Neural progenitor cell (in vitro differentiated cells): ENCODE measurements at regions not wholly inside any gene's neighbourhood (a gene's known extent, or its start where the extent isn't known, plus 50 kb on each side); places are given as distances from the start of the nearest gene placed in this dataset.
A peak's percentile ranks its signal among the peaks of the same experiment; 100 is the strongest.

Experiments
- DNase-seq: peaks from one replicate; pipeline ENCODE4 v3.0.0-alpha.2; 2016; ENCODE audit warnings: low spot score
- H2AFZ ChIP-seq: fragments of 200-600 bp; sonication (generic); replicated peaks from 2 replicates; pipeline ENCODE4 v1.6.1; 2016; ENCODE audit warnings: antibody characterized with exemption
- H3F3A ChIP-seq: fragments of 200-600 bp; sonication (generic); 2 replicates; pipeline ENCODE4 v1.6.1; 2016; ENCODE audit warnings: antibody characterized with exemption, low read depth
- H3K27ac ChIP-seq: fragments of 200-600 bp; sonication (generic); 2 replicates; pipeline ENCODE4 v1.5.1; 2016; ENCODE audit warnings: mild to moderate bottlenecking
- H3K27me3 ChIP-seq: fragments of 200-600 bp; sonication (generic); 2 replicates; pipeline ENCODE4 v1.6.1; 2016; ENCODE audit warnings: mild to moderate bottlenecking, moderate library complexity
- H3K36me3 ChIP-seq: fragments of 200-600 bp; sonication (generic); 2 replicates; pipeline ENCODE4 v1.5.1; 2016
- H3K4me1 ChIP-seq: fragments of 200-600 bp; sonication (generic); 2 replicates; pipeline ENCODE4 v1.6.1; 2016; ENCODE audit warnings: mixed run types
- H3K4me2 ChIP-seq: fragments of 200-600 bp; sonication (generic); 2 replicates; pipeline ENCODE4 v1.6.1; 2016
- H3K4me3 ChIP-seq: fragments of 200-600 bp; sonication (generic); 2 replicates; pipeline ENCODE4 v1.5.1; 2016
- H3K79me2 ChIP-seq: fragments of 200-600 bp; sonication (generic); 2 replicates; pipeline ENCODE4 v1.6.1; 2016; ENCODE audit warnings: low read depth
- H3K9ac ChIP-seq: fragments of 200-600 bp; sonication (generic); 2 replicates; pipeline ENCODE4 v1.6.1; 2016
- H3K9me3 ChIP-seq: fragments of 200-600 bp; sonication (generic); 2 replicates; pipeline ENCODE4 v1.5.1; 2016; ENCODE audit warnings: low read depth
- H4K20me1 ChIP-seq: fragments of 200-600 bp; sonication (generic); 2 replicates; pipeline ENCODE4 v1.6.1; 2016; ENCODE audit warnings: low read depth
- H3K27ac Mint-ChIP-seq: 3 replicates; pipeline ENCODE4 v1.8.0; 2021; ENCODE audit warnings: mixed read lengths
- H3K27me3 Mint-ChIP-seq: 2 replicates; pipeline ENCODE4 v1.8.0; 2022; ENCODE audit warnings: low read depth, mild to moderate bottlenecking, inconsistent platforms, moderate library complexity, mixed read lengths; ENCODE audit not compliant: insufficient read depth
- H3K36me3 Mint-ChIP-seq: 3 replicates; pipeline ENCODE4 v1.8.0; 2021; ENCODE audit warnings: mixed read lengths
- H3K4me1 Mint-ChIP-seq: 3 replicates; pipeline ENCODE4 v1.8.0; 2021; ENCODE audit warnings: mixed read lengths
- H3K4me3 Mint-ChIP-seq: 3 replicates; pipeline ENCODE4 v1.8.0; 2021; ENCODE audit warnings: mild to moderate bottlenecking, moderate library complexity, mixed read lengths
- H3K9me3 Mint-ChIP-seq: 3 replicates; pipeline ENCODE4 v1.8.0; 2020; ENCODE audit warnings: mixed read lengths
- EZH2 ChIP-seq: fragments of 200-600 bp; sonication (generic); IDR thresholded peaks from 2 replicates; pipeline ENCODE4 v1.6.1; 2017; ENCODE audit warnings: antibody characterized with exemption, mild to moderate bottlenecking, moderate library complexity
- EZH2phosphoT487 ChIP-seq: fragments of 200-600 bp; sonication (generic); IDR thresholded peaks from 2 replicates; pipeline ENCODE4 v1.6.1; 2017; ENCODE audit warnings: antibody characterized with exemption
- TF ChIP-seq, protein P1 (sequence below): fragments of 200-600 bp; sonication (generic); IDR thresholded peaks from 2 replicates; pipeline ENCODE4 v1.5.1; 2017; ENCODE audit warnings: antibody characterized with exemption, mild to moderate bottlenecking

DNA sequence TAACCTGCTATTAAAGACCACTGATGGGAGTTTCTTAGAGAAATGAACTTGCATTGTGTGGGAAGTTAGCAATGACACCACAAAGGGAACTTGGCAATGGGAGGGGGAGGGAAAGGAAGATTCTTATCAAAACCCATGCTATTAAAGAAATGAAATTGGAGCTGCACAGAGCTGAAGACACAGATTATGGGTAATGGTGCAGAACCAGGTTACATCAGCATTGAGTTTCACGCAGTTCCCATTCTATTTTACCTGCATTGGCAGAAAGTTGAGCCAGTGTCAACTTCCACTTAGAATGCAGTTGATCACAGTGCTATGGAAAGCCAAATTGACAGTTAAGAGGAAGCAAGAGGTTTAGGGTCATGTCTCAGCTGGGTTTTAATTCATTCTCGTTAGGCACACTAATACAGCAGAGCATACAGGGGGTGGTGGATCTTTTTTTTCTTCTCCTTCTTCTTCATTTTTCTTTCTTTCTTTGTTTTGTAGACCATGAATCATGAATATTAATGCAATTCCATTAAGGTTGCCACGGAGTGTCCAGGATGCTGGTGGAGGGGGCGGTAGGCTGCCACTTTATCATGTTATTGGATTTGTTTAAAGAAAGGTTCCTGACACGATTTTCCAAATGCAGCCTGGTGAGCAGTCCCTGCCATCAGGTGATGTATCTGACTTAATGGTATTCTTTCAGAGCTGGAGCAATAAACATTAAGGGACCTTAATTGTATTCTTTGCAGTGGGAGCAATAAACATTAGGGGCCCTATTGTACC is 1092.0 kb upstream of the MAP3K7 start:
- Histone ChIP-seq H3K79me2 (no peaks in the 10 kb centered on the region), H4K20me1 (no peaks in the 10 kb centered on the region), H3K9ac (no peak overlapping the region), H2AFZ (no peak overlapping the region), H3K27me3 (no peaks in the 10 kb centered on the region), H3K36me3 (no peaks in the 10 kb centered on the region), H3K4me3 (no peak overlapping the region), H3K4me1 (no peaks in the 10 kb centered on the region), H3K4me2 (no peak overlapping the region), H3K27ac (no peak overlapping the region), H3F3A (no peaks in the 10 kb centered on the region), H3K9me3 (no peaks in the 10 kb centered on the region)
- H3K27me3 Mint-ChIP-seq, result no peaks in the 10 kb centered on the region
- H3K4me3 Mint-ChIP-seq, result no peak overlapping the region
- peaks cover 41% of the 10 kb centered on the region for H3K4me1 Mint-ChIP-seq
- no peaks in the 10 kb centered on the region for H3K36me3 Mint-ChIP-seq
- no peaks in the 10 kb centered on the region for H3K9me3 Mint-ChIP-seq
- no peak for DNase-seq
- peak overlapping the region; percentile 3 for H3K27ac Mint-ChIP-seq
- no peak for TF ChIP-seq EZH2phosphoT487
- TF ChIP-seq EZH2, result no peak
- TF ChIP-seq, protein P1, sequence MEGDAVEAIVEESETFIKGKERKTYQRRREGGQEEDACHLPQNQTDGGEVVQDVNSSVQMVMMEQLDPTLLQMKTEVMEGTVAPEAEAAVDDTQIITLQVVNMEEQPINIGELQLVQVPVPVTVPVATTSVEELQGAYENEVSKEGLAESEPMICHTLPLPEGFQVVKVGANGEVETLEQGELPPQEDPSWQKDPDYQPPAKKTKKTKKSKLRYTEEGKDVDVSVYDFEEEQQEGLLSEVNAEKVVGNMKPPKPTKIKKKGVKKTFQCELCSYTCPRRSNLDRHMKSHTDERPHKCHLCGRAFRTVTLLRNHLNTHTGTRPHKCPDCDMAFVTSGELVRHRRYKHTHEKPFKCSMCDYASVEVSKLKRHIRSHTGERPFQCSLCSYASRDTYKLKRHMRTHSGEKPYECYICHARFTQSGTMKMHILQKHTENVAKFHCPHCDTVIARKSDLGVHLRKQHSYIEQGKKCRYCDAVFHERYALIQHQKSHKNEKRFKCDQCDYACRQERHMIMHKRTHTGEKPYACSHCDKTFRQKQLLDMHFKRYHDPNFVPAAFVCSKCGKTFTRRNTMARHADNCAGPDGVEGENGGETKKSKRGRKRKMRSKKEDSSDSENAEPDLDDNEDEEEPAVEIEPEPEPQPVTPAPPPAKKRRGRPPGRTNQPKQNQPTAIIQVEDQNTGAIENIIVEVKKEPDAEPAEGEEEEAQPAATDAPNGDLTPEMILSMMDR, result no peak

DNA sequence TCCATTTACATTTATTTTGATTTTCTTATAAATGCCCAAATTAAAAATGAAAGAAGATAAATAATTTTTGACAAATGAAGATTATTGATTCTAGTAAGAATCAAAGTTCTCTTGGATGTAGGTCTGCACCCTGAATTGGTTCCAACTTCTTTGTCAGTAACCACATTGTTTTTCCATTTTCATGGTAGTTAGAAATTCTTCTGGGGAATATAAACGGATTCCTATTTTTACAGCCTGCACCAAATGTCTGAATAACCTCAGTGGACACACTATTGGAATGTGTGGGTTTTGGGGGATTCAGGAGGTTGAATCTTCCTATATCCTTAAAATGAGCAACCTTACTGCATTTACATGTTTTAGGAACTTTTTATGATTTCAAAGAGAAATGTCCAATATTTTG is 1085.3 kb upstream of the MAP3K7 start:
- no peak overlapping the region for H3K27ac ChIP-seq
- H3K4me3 ChIP-seq, result no peak overlapping the region
- H2AFZ ChIP-seq, result no peak overlapping the region
- H3K27me3 ChIP-seq, result no peaks in the 10 kb centered on the region
- H3K4me1 ChIP-seq, result no peaks in the 10 kb centered on the region
- DNase-seq, result no peak
- H3F3A ChIP-seq, result no peaks in the 10 kb centered on the region
- no peaks in the 10 kb centered on the region for H3K36me3 Mint-ChIP-seq
- TF ChIP-seq EZH2phosphoT487 (no peak), EZH2 (no peak)
- TF ChIP-seq, protein P1, result no peak
- peaks cover 16% of the 10 kb centered on the region for H3K4me1 Mint-ChIP-seq
- no peak overlapping the region for H3K4me3 Mint-ChIP-seq
- H3K9me3 Mint-ChIP-seq, result peaks cover 2% of the 10 kb centered on the region
- no peak overlapping the region for H3K4me2 ChIP-seq
- H3K36me3 ChIP-seq, result no peaks in the 10 kb centered on the region
- no peaks in the 10 kb centered on the region for H4K20me1 ChIP-seq
- no peak overlapping the region for H3K27ac Mint-ChIP-seq
- H3K27me3 Mint-ChIP-seq, result no peaks in the 10 kb centered on the region
- no peaks in the 10 kb centered on the region for H3K9me3 ChIP-seq
- H3K79me2 ChIP-seq, result no peaks in the 10 kb centered on the region
- H3K9ac ChIP-seq, result no peak overlapping the region

DNA sequence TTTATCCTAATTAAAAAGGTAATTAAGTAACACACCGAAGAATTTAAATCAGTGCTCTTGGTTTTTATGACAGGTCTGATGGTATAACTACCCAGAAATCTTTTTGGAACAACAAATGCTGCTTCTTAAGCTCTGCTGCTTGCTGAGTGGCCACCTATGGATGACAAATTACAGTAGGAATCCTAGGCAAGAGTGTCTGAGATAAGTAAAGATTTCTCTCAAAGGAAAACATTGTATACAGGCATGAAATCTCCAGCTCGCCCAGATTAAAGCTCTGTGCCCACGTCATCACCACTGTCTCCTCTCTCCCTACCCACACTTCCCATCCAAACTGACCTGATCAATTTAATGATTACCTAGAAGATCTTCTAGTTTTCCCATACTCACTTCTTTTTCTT is 1083.0 kb upstream of the MAP3K7 start:
- no peak for DNase-seq
- TF ChIP-seq, protein P1, result no peak
- no peak for TF ChIP-seq EZH2
- no peak for TF ChIP-seq EZH2phosphoT487
- Histone ChIP-seq H3K27me3 (no peaks in the 10 kb centered on the region), H3K9me3 (no peaks in the 10 kb centered on the region), H3K27ac (no peak overlapping the region), H3K79me2 (no peaks in the 10 kb centered on the region), H3F3A (no peaks in the 10 kb centered on the region), H2AFZ (no peak overlapping the region), H3K4me2 (no peak overlapping the region), H3K4me3 (no peak overlapping the region), H4K20me1 (no peaks in the 10 kb centered on the region), H3K4me1 (no peaks in the 10 kb centered on the region), H3K36me3 (no peaks in the 10 kb centered on the region), H3K9ac (no peak overlapping the region)
- no peaks in the 10 kb centered on the region for H3K36me3 Mint-ChIP-seq
- no peak overlapping the region for H3K27ac Mint-ChIP-seq
- peaks cover 9% of the 10 kb centered on the region for H3K4me1 Mint-ChIP-seq
- no peak overlapping the region for H3K4me3 Mint-ChIP-seq
- peaks cover 2% of the 10 kb centered on the region for H3K27me3 Mint-ChIP-seq
- H3K9me3 Mint-ChIP-seq, result peaks cover 2% of the 10 kb centered on the region
